B cell (primary cell): ENCODE measurements at regions not wholly inside any gene's neighbourhood (a gene's known extent, or its start where the extent isn't known, plus 50 kb on each side); places are given as distances from the start of the nearest gene placed in this dataset.
"Not testable (repeated sequence)": the region's sequence is repeated elsewhere in the genome, so short reads cannot be mapped to it uniquely, and the experiment has no call there.

ENCODE experiments used
- ATAC-seq: fragments of 200-7000 bp; cut with Tn5 transposase; one replicate; pipeline ENCODE4 v1.10.0; 2021; ENCODE audit warnings: low read depth, mild to moderate bottlenecking, moderate number of reproducible peaks, moderate library complexity
- CTCF ChIA-PET: fragments of 350-600 bp; sonication (Branson Sonifier 250); formaldehyde crosslinking; loops from one replicate; lab custom pipeline; 2021; ENCODE audit warnings: antibody characterized with exemption, inconsistent platforms; lab: Charles Lee
- POLR2A ChIA-PET: fragments of 350-600 bp; sonication (Branson Sonifier 250); formaldehyde crosslinking; loops from one replicate; lab custom pipeline; 2021; ENCODE audit warnings: antibody characterized with exemption; lab: Charles Lee
- DNase-seq: peaks from one replicate; pipeline ENCODE4 v3.0.0; 2013
- H2AFZ ChIP-seq: 2 replicates; pipeline ENCODE4 v1.6.1; 2012; ENCODE audit warnings: mild to moderate bottlenecking, low read depth, low read length; ENCODE audit not compliant: insufficient read depth, poor library complexity, severe bottlenecking
- H3K27ac ChIP-seq, 2 donors: 1 replicate in 1 of 2; 2 replicates in 1 of 2; pipeline ENCODE4 v1.5.1; 2012 to 2013; ENCODE audit warnings: low read length in 2 of 2, mild to moderate bottlenecking in 2 of 2, moderate library complexity in 1 of 2
- H3K27me3 ChIP-seq, 4 experiments: fragments of 200-600 bp in 1 of 4; sonication (generic) in 1 of 4; replicated peaks in 1 of 4; 1 replicate in 2 of 4; 2 replicates in 2 of 4; pipeline versions ENCODE4 v1.6.1 to v1.7.0; 2013 to 2016; ENCODE audit warnings: low read length in 3 of 4, mild to moderate bottlenecking in 2 of 4, mixed read lengths in 1 of 4, moderate library complexity in 1 of 4; ENCODE audit not compliant: insufficient read depth in 4 of 4, control insufficient read depth in 3 of 4; ENCODE audit errors: control extremely low read depth in 1 of 4
- H3K36me3 ChIP-seq, 2 experiments: replicated peaks in 1 of 2; 1 replicate in 1 of 2; 2 replicates in 1 of 2; pipeline versions ENCODE4 v1.6.1 to v1.7.1; 2013; ENCODE audit warnings: low read length in 1 of 2; ENCODE audit not compliant: insufficient read depth in 2 of 2, control insufficient read depth in 1 of 2; ENCODE audit errors: control extremely low read depth in 1 of 2, extremely low read depth in 1 of 2
- H3K4me1 ChIP-seq, 2 donors: fragments of 200-600 bp in 1 of 2; sonication (generic) in 1 of 2; 1 replicate in 1 of 2; 2 replicates in 1 of 2; pipeline versions ENCODE4 v1.5.1 to v1.6.1; 2013 to 2017; ENCODE audit warnings: low read length in 2 of 2; ENCODE audit not compliant: control insufficient read depth in 2 of 2, insufficient read depth in 2 of 2
- H3K4me2 ChIP-seq: replicated peaks from 2 replicates; pipeline ENCODE3; 2012; ENCODE audit warnings: mild to moderate bottlenecking, low read depth, low read length; ENCODE audit not compliant: poor library complexity, severe bottlenecking
- H3K4me3 ChIP-seq, 5 experiments: fragments of 200-600 bp in 1 of 5; sonication (generic) in 1 of 5; 1 replicate in 3 of 5; 2 replicates in 2 of 5; pipeline versions ENCODE4 v1.5.1 to v1.7.0; 2011 to 2016; ENCODE audit warnings: low read length in 4 of 5, mild to moderate bottlenecking in 4 of 5, low read depth in 2 of 5, control low read depth in 1 of 5, moderate library complexity in 1 of 5; ENCODE audit not compliant: insufficient read depth in 1 of 5; ENCODE audit errors: control extremely low read depth in 1 of 5, extremely low read depth in 1 of 5
- H3K79me2 ChIP-seq: fragments of 200-600 bp; sonication (generic); one replicate; pipeline ENCODE4 v1.6.0; 2016; ENCODE audit warnings: low read length; ENCODE audit not compliant: control insufficient read depth, insufficient read depth
- H3K9ac ChIP-seq: fragments of 200-600 bp; sonication (generic); 2 replicates; pipeline ENCODE4 v1.6.1; 2017; ENCODE audit warnings: mild to moderate bottlenecking, low read length, moderate library complexity
- H3K9me3 ChIP-seq, 3 donors: one replicate each; pipeline versions ENCODE4 v1.6.1 to v1.7.1; 2013; ENCODE audit warnings: low read length in 2 of 3; ENCODE audit not compliant: control insufficient read depth in 2 of 3, insufficient read depth in 1 of 3; ENCODE audit errors: control extremely low read depth in 1 of 3
- H4K20me1 ChIP-seq: 2 replicates; pipeline ENCODE4 v1.6.0; 2012; ENCODE audit warnings: mild to moderate bottlenecking, low read length; ENCODE audit not compliant: insufficient read depth, control insufficient read depth, poor library complexity, severe bottlenecking
- H3K27ac Mint-ChIP-seq: one replicate; pipeline ENCODE4 v1.8.0; 2021; ENCODE audit warnings: mixed read lengths
- H3K27me3 Mint-ChIP-seq: one replicate; pipeline ENCODE4 v1.8.0; 2021; ENCODE audit warnings: mixed read lengths
- H3K4me1 Mint-ChIP-seq: one replicate; pipeline ENCODE4 v1.8.0; 2021; ENCODE audit warnings: mixed read lengths
- H3K4me3 Mint-ChIP-seq: one replicate; pipeline ENCODE4 v1.8.0; 2021; ENCODE audit warnings: mixed read lengths
- H3K9me3 Mint-ChIP-seq: one replicate; pipeline ENCODE4 v1.8.0; 2022; ENCODE audit warnings: mixed read lengths; ENCODE audit not compliant: insufficient read depth
- WGBS: methylation state at CpG from one replicate; pipeline ENCODE4 v1.1.5; 2013; ENCODE audit warnings: missing lambda C conversion rate; ENCODE audit not compliant: insufficient coverage; 5-methylcytosine and 5-hydroxymethylcytosine counted together
- intact Hi-C: fragments of 100-400 bp; cut with micrococcal nuclease; formaldehyde crosslinking; loops from one replicate; pipeline ENCODE4 v1.10.0; 2022

DNA sequence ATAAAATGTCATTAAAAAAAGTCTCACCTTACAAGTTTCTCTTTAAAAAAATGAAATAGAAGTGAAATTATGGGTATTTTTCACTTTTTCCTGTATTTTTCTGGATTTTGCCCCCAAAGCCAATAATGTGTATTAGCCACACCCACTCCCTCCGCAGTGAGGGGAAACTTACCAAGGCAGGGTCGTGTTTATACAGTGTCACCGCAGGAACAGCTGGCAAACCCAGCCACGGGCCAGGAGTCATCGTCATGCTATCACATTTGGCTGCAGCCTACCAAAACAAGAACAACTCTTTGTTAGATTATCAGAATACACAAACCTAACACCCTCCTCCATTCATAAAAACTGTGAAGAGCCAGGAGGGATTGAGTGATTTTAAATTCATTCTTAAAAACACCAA is 72.1 kb downstream of the CLEC18A start:
- H3K27ac ChIP-seq, H3K9me3 Mint-ChIP-seq, H3K4me2 ChIP-seq, H3K4me3 ChIP-seq, H3K4me1 ChIP-seq, DNase-seq, CTCF ChIA-PET, H3K9ac ChIP-seq, H2AFZ ChIP-seq, H4K20me1 ChIP-seq, H3K9me3 ChIP-seq, H3K79me2 ChIP-seq, H3K4me3 Mint-ChIP-seq, H3K27me3 Mint-ChIP-seq, H3K27me3 ChIP-seq, intact Hi-C loops, H3K4me1 Mint-ChIP-seq, H3K27ac Mint-ChIP-seq: not testable (repeated sequence)
- H3K36me3 ChIP-seq, result peaks cover 0 to 20% of the 10 kb centered on the region in 2 experiments
- POLR2A ChIA-PET, result interaction anchor here (0.6 kb wide), 1 partner anchor 1931 kb away, joined by 4 read pairs; no protein-coding TSS in a partner anchor
- ATAC-seq, result peak; percentile 28
- WGBS, result 100% methylated on average over 1 of the region's 5 CpGs

DNA sequence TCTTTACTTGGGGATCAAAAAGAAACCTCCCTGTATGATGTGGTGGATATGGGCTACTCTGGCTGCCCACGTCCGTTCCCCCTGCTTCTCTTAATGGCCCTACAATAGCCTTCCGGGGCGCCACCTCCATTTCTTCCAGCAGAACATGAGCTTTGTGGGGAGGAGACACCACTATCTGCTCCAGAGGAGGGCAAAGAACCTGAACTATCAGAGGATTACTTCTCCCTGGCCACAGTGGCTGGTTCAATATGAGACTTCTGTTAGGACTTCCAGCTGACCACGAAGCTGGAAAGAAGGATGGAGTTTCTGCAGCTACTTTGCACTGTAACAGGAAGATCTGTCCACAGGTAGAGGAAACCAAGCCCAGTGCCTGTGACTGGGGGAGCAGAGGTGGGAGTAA is 72.8 kb downstream of the CLEC18A start:
- H3K9me3 ChIP-seq, H3K27me3 Mint-ChIP-seq, intact Hi-C loops, H3K4me3 Mint-ChIP-seq, H3K4me3 ChIP-seq, H3K4me1 Mint-ChIP-seq, CTCF ChIA-PET, H3K9me3 Mint-ChIP-seq, H3K27ac Mint-ChIP-seq, ATAC-seq, H3K27ac ChIP-seq, H3K9ac ChIP-seq, POLR2A ChIA-PET, H3K79me2 ChIP-seq, DNase-seq, H3K27me3 ChIP-seq, H3K4me2 ChIP-seq, H2AFZ ChIP-seq, H3K4me1 ChIP-seq, H4K20me1 ChIP-seq: not testable (repeated sequence)
- 90% methylated on average over 3 of the region's 5 CpGs for WGBS
- peaks cover 0 to 19% of the 10 kb centered on the region in 2 experiments for H3K36me3 ChIP-seq

DNA sequence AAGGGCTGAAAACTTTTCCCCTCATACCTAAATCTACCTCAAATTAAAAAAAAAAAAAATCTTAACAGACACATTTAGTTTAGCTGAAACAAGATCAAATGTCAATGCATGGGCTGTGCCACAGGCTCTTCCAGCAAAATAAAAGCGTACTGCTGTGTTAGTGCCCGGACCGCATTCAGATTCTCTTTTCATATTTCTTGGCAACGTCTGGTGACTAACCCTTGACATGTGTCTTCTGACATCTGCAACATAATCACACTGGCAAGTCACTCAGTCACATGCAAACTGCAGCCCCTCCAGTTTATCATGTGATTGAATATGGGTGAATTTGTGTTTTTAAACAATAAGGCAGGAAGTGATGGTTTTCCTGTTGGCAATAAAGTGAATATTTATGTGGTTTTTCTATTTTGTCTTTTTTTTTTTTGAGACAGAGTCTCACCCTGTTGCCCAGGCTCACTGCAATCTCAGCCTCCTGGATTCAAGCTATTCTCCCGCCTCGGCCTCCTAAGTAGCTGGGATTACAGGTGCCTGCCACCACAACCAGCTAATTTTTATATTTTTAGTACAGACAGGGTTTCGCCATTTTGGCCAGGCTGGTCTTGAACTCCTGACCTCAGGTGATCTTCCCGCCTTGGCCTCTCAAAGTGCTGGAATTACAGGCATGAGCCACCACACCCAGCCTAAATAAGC is 75.2 kb downstream of the CLEC18A start:
- DNase-seq (peak; percentile 62), ATAC-seq (peak; percentile 78)
- POLR2A ChIA-PET, H3K27me3 ChIP-seq, H3K4me3 ChIP-seq, H3K27me3 Mint-ChIP-seq, H3K27ac Mint-ChIP-seq, intact Hi-C loops, H3K4me1 ChIP-seq, H3K9me3 Mint-ChIP-seq, H4K20me1 ChIP-seq, CTCF ChIA-PET, H2AFZ ChIP-seq, H3K9ac ChIP-seq, H3K4me2 ChIP-seq, H3K4me1 Mint-ChIP-seq, H3K79me2 ChIP-seq, H3K9me3 ChIP-seq, H3K27ac ChIP-seq: not testable (repeated sequence)
- peak overlapping the region; percentile 2 for H3K4me3 Mint-ChIP-seq
- H3K36me3 ChIP-seq, result peaks cover 0 to 14% of the 10 kb centered on the region in 2 experiments
- 44% methylated on average over 7 of the region's 8 CpGs for WGBS

DNA sequence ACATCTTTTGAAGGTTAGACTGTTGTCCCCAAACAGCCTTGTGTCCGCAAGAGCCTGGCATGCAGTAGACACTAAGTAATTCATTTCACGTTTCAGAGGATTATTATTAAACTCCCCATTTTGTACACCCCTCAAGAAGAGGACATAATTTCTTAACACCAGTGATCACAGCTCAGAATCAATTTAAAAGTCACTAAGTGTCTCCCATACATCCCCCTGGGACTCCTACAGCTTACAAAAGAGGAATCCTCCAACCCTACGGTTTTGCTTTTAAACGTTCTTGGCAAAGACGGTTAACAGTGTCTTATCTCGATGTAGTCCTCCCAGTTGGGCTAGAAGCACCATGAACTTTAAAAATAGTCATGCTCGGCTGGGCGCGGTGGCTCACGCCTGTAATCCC is 81.2 kb upstream of the PDPR start:
- H2AFZ ChIP-seq, H3K4me3 Mint-ChIP-seq, H3K4me3 ChIP-seq, CTCF ChIA-PET, H3K4me1 ChIP-seq, POLR2A ChIA-PET, H3K9ac ChIP-seq, H4K20me1 ChIP-seq, H3K9me3 ChIP-seq, H3K27me3 ChIP-seq, H3K4me1 Mint-ChIP-seq, H3K27ac ChIP-seq, H3K36me3 ChIP-seq, H3K9me3 Mint-ChIP-seq, intact Hi-C loops, H3K4me2 ChIP-seq, H3K27me3 Mint-ChIP-seq, H3K27ac Mint-ChIP-seq, H3K79me2 ChIP-seq, DNase-seq: not testable (repeated sequence)
- 95% methylated on average over 7 of the region's 10 CpGs for WGBS
- ATAC-seq, result peak; percentile 72
